Adipocyte (in vitro differentiated cells): ENCODE measurements at regions not wholly inside any gene's neighbourhood (a gene's known extent, or its start where the extent isn't known, plus 50 kb on each side); places are given as distances from the start of the nearest gene placed in this dataset.
A peak's percentile ranks its signal among the peaks of the same experiment; 100 is the strongest.
"Not testable (repeated sequence)": the region's sequence is repeated elsewhere in the genome, so short reads cannot be mapped to it uniquely, and the experiment has no call there.

Experiments used
- DNase-seq: peaks from one replicate; pipeline ENCODE4 v3.0.0-alpha.2; 2015; ENCODE audit warnings: low read depth
- H3K27me3 ChIP-seq: replicated peaks from 2 replicates; pipeline ENCODE4 v1.7.0; 2013; ENCODE audit warnings: mild to moderate bottlenecking, low read length, moderate library complexity; ENCODE audit not compliant: control insufficient read depth, insufficient read depth
- H3K36me3 ChIP-seq: 2 replicates; pipeline ENCODE4 v1.7.0; 2013; ENCODE audit warnings: low read length, mild to moderate bottlenecking, moderate library complexity; ENCODE audit not compliant: control insufficient read depth, insufficient read depth, severe bottlenecking
- H3K4me1 ChIP-seq: 2 replicates; pipeline ENCODE4 v1.7.0; 2013; ENCODE audit warnings: mild to moderate bottlenecking, low read length, moderate library complexity; ENCODE audit not compliant: control insufficient read depth, insufficient read depth
- H3K4me3 ChIP-seq: 2 replicates; pipeline ENCODE4 v1.7.0; 2013; ENCODE audit warnings: mild to moderate bottlenecking, low read length, moderate library complexity
- H3K9ac ChIP-seq: 2 replicates; pipeline ENCODE4 v1.7.0; 2013; ENCODE audit warnings: mild to moderate bottlenecking, low read length, moderate library complexity
- H3K9me3 ChIP-seq: 2 replicates; pipeline ENCODE4 v1.7.0; 2013; ENCODE audit warnings: mild to moderate bottlenecking, low read length, moderate library complexity; ENCODE audit not compliant: control insufficient read depth

GRCh38 chr13:79887278-79887677, 406.3 kb downstream of the NDFIP2 start:
- not testable (repeated sequence) for H3K4me1 ChIP-seq, H3K27me3 ChIP-seq, DNase-seq, H3K9me3 ChIP-seq, H3K4me3 ChIP-seq, H3K9ac ChIP-seq, H3K36me3 ChIP-seq

GRCh38 chr13:79886601-79887000, 405.6 kb downstream of the NDFIP2 start:
- no peaks in the 10 kb centered on the region for H3K4me1 ChIP-seq
- H3K4me3 ChIP-seq = no peak overlapping the region
- H3K27me3 ChIP-seq = no peaks in the 10 kb centered on the region
- DNase-seq = no peak
- no peak overlapping the region for H3K9ac ChIP-seq
- H3K9me3 ChIP-seq = no peaks in the 10 kb centered on the region
- H3K36me3 ChIP-seq = no peaks in the 10 kb centered on the region

- H3K4me1 ChIP-seq = no peaks in the 10 kb centered on the region
- DNase-seq = no peak
- no peaks in the 10 kb centered on the region for H3K27me3 ChIP-seq
- H3K9ac ChIP-seq = no peak overlapping the region
- H3K36me3 ChIP-seq = no peaks in the 10 kb centered on the region
- H3K4me3 ChIP-seq = no peak overlapping the region
- H3K9me3 ChIP-seq = no peaks in the 10 kb centered on the region
Measured at GRCh38 chr13:79884890-79885289, 403.9 kb downstream of the NDFIP2 start.

GRCh38 chr13:79883216-79883615, 402.3 kb downstream of the NDFIP2 start:
- Histone ChIP-seq H3K9ac (no peak overlapping the region), H3K27me3 (no peaks in the 10 kb centered on the region), H3K36me3 (no peaks in the 10 kb centered on the region), H3K9me3 (no peaks in the 10 kb centered on the region), H3K4me3 (no peak overlapping the region), H3K4me1 (no peaks in the 10 kb centered on the region)
- DNase-seq = no peak

GRCh38 chr13:79880818-79881217, 399.9 kb downstream of the NDFIP2 start:
- Histone ChIP-seq H3K4me1 (no peaks in the 10 kb centered on the region), H3K36me3 (no peaks in the 10 kb centered on the region), H3K4me3 (no peak overlapping the region), H3K9me3 (no peaks in the 10 kb centered on the region), H3K27me3 (no peaks in the 10 kb centered on the region), H3K9ac (no peak overlapping the region)
- DNase-seq = peak; percentile 13

- no peaks in the 10 kb centered on the region for H3K9me3 ChIP-seq
- no peak overlapping the region for H3K9ac ChIP-seq
- H3K4me1 ChIP-seq = no peaks in the 10 kb centered on the region
- H3K27me3 ChIP-seq = no peaks in the 10 kb centered on the region
- no peak overlapping the region for H3K4me3 ChIP-seq
- no peaks in the 10 kb centered on the region for H3K36me3 ChIP-seq
- no peak for DNase-seq
Measured at GRCh38 chr13:79874396-79875360, 393.7 kb downstream of the NDFIP2 start.

- no peak for DNase-seq
- Histone ChIP-seq H3K4me1 (no peaks in the 10 kb centered on the region), H3K27me3 (no peaks in the 10 kb centered on the region), H3K36me3 (no peaks in the 10 kb centered on the region), H3K4me3 (no peak overlapping the region), H3K9ac (no peak overlapping the region), H3K9me3 (no peaks in the 10 kb centered on the region)
Measured at GRCh38 chr13:79871594-79871993, 390.6 kb downstream of the NDFIP2 start.

- Histone ChIP-seq H3K9ac (no peak overlapping the region), H3K27me3 (no peaks in the 10 kb centered on the region), H3K9me3 (no peaks in the 10 kb centered on the region), H3K36me3 (no peaks in the 10 kb centered on the region), H3K4me3 (no peak overlapping the region), H3K4me1 (no peaks in the 10 kb centered on the region)
- DNase-seq = no peak
Measured at GRCh38 chr13:79870766-79871165, 389.8 kb downstream of the NDFIP2 start.

- no peak for DNase-seq
- no peaks in the 10 kb centered on the region for H3K36me3 ChIP-seq
- no peaks in the 10 kb centered on the region for H3K27me3 ChIP-seq
- H3K9ac ChIP-seq = no peak overlapping the region
- H3K4me1 ChIP-seq = no peaks in the 10 kb centered on the region
- H3K9me3 ChIP-seq = no peaks in the 10 kb centered on the region
- H3K4me3 ChIP-seq = no peak overlapping the region
Measured at GRCh38 chr13:79870123-79870522, 389.2 kb downstream of the NDFIP2 start.

- H3K4me3 ChIP-seq = no peak overlapping the region
- no peaks in the 10 kb centered on the region for H3K4me1 ChIP-seq
- H3K27me3 ChIP-seq = no peaks in the 10 kb centered on the region
- no peak for DNase-seq
- H3K36me3 ChIP-seq = no peaks in the 10 kb centered on the region
- H3K9me3 ChIP-seq = no peaks in the 10 kb centered on the region
- no peak overlapping the region for H3K9ac ChIP-seq
Measured at GRCh38 chr13:79869326-79869725, 388.4 kb downstream of the NDFIP2 start.

- Histone ChIP-seq H3K9ac (no peak overlapping the region), H3K4me1 (no peaks in the 10 kb centered on the region), H3K36me3 (no peaks in the 10 kb centered on the region), H3K4me3 (no peak overlapping the region), H3K27me3 (no peaks in the 10 kb centered on the region), H3K9me3 (no peaks in the 10 kb centered on the region)
- peak; percentile 14 for DNase-seq
Measured at GRCh38 chr13:79867254-79867653, 386.3 kb downstream of the NDFIP2 start.

GRCh38 chr13:79866436-79866835, 385.5 kb downstream of the NDFIP2 start:
- H3K9ac ChIP-seq = no peak overlapping the region
- DNase-seq = no peak
- no peaks in the 10 kb centered on the region for H3K27me3 ChIP-seq
- no peaks in the 10 kb centered on the region for H3K36me3 ChIP-seq
- no peaks in the 10 kb centered on the region for H3K4me1 ChIP-seq
- H3K4me3 ChIP-seq = no peak overlapping the region
- no peaks in the 10 kb centered on the region for H3K9me3 ChIP-seq
